GM18499 (cell line): ENCODE measurements at regions not wholly inside any gene's neighbourhood (a gene's known extent, or its start where the extent isn't known, plus 50 kb on each side); places are given as distances from the start of the nearest gene placed in this dataset.
A peak's percentile ranks its signal among the peaks of the same experiment; 100 is the strongest.
"Not testable (repeated sequence)": the region's sequence is repeated elsewhere in the genome, so short reads cannot be mapped to it uniquely, and the experiment has no call there.

Experiments
- ATAC-seq: cut with Tn5 transposase; IDR thresholded peaks from one replicate; pipeline ENCODE4 v1.9.1; 2021; ENCODE audit warnings: moderate number of reproducible peaks; ENCODE audit not compliant: insufficient read depth, unreplicated experiment

DNA sequence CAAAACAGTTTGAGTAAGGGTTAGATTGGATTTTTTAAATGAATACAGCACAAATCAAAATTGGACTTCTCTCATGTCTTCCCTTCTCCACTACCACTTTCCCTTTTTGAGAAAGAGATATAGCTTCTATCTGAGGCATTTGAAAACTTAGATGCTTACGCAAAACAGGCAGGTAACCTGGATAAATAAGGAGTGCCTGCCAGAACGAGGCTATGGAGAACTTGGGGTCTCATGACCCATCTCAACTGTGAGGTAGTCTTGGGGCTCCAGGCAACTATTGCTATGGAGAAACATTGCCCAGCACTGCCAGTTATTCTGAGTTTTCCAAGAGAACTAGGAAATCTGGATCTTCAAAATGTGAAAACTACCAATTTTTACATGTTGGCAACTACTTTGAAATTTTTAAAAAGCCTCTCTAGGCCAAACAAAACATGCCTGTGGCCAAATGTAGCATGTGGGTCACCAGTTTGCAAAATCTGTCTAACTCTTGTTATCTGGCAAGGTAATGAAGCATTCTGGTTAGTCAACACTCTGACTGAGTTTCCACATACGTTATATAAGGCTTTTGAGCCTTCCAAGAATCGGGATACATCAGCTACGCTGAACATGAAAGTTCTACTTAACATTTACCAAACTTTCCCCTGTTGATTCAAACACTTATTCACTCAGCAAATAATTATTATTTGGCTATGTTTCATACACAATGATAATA, 752.7 kb downstream of the KCNA4 start:
- ATAC-seq = no peak

DNA sequence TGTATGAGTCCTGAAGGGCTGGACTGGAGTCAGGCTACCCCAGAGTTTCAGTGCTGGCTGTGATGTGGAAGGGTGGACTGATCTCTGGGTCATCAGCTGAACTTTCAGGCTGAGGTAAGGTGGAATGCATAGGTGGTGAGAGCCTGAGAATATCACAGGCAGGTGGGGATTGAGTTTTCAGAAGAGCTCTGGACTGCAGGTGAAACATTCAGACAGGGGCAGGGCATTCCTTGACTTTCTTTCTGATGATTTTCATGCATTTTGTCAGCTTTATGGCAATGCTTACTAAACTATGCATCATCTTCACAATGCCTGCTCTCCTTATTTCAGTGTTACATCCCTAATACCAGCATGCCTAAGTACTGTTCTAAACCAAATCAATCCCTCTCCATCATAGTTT, 755.0 kb downstream of the KCNA4 start:
- no peak for ATAC-seq

DNA sequence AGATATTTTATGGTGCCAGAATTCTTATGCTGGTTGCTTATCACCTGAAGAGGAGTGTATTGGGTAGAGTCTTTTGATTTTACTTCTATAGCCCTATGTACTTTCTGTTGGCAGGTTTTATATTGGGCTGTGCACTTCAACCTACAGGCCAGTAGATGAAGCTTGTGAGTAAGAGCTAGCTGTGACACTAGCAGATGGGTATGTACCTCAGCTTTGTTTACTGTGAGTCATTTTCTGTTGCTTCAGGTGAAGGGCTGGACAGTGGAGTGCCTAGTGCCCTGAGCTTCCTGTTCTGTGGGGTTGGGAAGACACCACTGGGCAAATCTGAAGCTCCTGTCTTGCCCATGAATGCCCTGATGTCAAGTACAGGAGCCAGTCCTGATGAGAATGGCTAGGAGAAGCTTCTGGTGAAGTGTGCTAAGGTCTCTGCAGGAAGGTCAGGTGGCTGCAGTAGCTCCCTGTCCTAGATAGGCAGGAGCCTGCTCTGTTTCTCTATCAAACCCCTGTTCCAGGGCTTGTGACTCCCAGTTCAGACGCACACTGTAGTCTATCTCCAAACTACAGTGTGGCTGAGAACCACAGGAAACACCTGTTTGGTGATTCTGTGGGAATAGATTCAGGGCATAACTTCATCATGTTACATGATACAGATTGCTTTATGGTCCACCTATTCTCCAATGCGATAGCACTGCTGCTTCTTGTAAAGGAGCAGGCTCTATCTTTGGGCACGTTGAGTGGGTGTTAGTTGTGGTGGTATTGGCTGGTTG, 755.7 kb downstream of the KCNA4 start:
- ATAC-seq = no peak

DNA sequence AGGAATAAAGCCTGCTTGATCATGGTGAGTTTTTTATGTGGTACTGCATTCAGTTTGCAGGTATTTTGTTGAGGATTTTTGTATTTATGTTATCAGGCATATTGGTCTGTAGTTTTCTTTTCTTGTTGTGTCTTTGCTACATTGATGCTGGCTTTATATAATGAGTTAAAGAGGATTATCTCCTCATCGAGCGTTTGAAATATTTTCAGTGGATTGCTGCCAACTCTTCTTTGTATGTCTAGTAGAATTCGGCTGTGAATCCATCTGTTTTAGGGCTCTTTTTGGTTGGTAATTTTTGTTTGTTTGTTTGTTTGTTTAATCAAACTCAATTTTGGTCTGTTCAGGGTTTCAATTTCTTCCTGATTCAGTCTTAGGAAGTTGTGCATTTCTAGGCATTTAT, 758.4 kb downstream of the KCNA4 start:
- ATAC-seq = no peak

DNA sequence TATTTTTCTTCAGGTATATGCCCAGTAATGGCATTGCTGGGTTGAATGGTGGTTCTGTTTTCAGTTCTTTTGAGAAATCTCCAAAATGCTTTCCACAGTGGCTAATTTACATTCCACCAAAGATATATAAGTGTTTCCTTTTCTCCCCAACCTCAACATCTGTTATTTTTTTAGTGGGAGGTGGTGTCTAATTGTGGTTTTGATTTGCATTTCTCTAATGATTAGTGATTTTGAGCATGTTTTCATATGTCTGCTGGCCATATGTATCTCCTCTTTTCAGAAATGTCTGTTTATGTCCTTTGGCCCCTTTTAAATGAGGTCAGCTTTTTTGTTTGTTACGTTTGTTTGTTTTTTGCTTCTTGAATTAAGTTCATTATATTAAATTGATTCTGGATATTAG, 760.2 kb downstream of the KCNA4 start:
- no peak for ATAC-seq

DNA sequence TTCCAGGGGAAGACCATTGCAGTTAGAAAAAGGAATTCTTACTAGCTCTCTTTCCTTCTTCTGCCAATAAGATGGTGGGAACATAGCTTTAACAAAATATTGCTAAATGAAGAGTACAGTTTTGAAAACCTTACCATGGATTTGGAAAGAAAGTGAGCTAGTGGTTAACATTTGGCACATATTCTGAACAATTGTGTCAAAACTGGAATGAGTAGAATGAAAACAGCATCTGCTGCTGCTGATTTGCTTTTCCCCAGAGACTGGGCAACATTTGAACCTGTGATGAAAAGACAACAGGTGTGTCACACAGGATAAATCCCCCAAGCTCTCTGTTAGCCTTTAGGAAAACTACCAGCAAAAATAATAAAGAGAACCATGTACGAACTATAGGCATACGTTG, 761.4 kb downstream of the KCNA4 start:
- no peak for ATAC-seq

DNA sequence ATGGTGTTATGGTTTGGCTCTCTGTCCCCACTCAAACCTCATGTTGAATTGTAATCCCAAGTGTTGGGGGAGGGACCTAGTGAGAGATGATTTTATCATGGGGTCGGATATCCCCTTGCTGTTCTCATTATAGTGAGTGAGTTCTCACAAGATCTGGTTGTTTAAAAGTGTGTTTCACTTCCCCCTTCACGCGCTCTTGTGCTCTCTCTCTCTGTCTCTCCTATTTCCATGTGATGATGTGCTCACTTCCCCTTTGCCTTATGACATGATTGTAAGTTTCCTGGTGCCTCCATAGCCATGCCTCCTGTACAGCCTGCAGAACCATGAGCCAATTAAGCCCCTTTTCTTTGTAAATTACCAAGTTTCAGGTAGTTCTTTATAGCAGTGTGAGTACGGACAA, 765.1 kb downstream of the KCNA4 start:
- peak; percentile 66 for ATAC-seq

DNA sequence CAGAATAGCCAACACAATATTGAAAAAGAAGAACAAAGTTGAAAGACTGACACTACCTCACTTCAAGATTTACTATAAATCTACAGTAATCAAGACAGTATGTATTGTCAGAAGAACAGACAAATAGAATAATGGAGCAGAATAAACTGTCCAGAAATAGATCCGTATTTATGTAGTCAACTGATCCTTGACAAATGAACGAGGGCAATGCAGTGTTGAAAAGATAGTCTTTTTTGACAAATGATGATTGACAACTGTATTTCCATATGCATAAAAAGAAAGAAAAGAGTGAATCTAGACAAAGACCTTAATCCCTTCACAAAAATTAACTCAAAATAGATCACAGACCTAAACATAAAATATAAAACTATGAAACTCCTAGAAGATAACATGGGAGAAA, 767.1 kb downstream of the KCNA4 start:
- ATAC-seq = no peak

DNA sequence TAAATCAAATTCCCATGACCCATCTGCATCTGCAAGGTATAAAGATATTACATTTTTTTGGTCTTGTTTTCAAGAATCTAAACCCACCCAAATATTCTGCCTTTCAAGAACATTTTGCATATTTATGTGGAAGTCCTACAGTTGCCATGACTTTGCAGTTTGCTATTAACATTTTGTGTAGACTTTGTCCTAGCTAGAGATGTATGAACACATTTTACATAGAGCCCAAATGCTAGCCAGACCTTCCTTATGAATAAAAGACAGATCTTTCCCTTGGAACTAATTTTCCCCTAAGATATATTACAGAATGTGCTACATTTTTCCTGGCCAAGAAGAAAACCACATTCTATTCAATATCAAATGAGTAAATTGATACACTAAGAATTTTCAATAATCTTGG, 772.5 kb downstream of the KCNA4 start:
- ATAC-seq = no peak

DNA sequence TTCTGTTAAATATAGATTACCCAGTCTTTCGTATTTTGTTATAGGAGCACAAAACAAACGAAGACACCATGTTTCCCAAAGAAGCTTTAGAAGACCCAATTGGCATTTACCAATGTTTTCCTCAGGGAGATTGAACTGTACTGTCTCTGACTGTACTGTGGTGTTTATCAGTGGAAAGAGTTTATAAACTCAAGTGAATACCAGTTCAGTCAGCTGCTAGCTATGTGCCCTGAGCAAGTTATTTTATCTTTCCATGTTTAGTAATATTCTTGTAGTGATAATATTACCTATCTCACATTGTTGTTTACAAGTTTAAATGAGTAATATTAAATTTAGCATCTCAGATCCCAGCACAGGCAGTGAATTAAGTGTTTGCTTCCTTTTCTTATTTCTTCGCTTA, 773.2 kb downstream of the KCNA4 start:
- ATAC-seq = no peak

DNA sequence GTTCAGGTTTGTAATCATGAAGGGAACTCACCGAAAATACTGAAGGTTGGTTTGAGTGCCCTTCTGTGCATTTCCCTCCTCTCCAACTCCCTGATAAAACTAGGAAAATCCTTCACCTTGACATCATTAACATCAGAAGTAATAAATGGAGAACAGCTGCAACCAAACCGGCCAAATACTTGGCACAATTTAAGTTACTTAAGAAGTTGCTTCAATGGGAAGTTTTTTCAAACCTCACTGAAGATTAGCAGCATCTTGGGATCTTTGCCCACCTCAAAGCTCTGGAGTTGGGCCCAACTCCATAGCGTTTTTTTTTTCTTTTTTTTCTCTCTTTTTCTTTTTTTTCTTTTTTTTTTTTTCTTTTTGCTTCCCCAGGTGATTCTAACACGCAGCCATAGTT, 784.8 kb downstream of the KCNA4 start:
- no peak for ATAC-seq

DNA sequence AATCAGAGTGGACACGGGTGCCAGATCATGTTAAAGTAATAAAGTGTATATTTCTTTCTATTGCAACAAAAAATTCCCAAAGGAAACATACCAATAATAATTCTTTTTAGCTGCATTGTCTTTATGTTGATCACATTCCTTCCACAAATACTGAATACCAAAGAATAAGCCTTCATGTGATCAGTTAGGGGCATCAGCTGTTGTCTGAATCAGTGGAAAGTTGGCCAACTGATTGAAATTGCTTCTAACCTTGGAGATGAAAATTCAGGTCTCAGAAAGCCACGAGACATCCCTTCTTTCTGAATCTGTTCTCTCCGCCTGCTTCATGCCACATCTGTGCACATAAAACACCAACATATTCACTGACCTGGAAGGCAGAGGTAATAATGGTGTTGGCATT, 785.2 kb downstream of the KCNA4 start:
- ATAC-seq = no peak

DNA sequence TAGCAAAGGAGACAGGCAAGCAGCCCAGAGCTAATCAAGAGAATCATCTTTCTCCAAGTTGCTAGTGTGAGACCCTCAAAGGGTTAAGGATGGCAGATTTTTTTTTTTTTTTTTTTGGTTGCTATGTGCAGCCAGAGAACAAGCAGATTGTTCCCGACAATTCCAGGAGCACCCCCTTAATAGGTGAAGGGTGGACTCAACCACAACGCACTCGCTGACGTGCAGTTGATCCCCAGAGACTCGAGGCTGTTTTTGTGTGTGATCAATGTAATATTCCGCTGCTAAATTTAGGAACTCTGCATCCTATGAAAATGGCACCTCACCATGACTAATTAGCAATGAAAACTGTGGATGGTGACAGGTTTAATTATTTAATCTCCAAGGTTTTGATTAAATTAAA, 789.0 kb downstream of the KCNA4 start:
- no peak for ATAC-seq

DNA sequence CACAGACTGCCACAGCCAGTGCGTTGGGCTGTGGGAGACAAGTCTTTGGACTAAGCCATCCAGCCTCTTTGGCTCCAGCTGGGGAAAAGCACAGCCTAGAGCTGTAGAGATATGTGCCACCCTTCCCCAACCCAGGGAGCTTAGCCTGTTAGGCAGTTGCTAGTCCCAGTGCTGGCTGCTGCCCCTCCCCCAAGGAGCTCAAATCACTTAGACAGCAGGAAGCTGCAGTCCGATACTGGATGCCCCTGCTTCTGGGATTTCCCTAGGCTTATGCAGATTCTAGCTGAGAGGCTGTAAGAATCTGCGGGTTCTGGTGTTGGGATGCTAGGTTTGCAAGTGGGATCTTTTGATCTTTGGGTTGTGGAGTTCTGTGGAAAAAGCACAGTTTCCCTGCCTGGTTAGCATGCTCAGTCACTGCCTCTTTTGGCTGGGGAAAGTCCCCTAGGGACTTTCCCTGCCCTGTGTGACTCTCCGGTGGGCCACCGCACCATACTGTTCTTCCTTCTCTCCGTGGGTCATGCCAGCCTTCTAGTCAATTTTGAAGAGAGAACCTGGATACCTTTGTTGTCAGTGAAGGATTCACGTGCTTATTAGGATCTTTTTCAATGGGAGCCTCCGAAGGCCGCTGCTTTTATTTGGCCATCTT, 792.0 kb downstream of the KCNA4 start:
- no peak for ATAC-seq

DNA sequence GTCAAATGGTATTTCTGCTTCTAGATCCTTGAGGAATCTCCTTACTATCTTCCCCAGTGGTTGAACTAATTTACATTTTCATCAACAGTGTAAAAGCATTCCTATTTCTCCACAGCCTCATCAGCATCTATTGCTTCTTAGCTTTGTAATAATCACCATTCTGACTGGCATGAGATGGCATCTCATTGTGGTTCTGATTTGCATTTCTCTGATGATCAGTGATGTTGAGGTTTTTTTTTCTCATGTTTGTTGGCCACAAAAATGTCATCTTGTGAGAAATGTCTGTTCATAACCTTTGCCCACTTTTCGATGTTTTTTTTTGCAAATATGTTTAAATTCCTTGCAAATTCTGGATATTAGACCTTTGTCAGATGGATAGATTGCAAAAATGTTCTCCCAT, 797.3 kb downstream of the KCNA4 start:
- ATAC-seq = not testable (repeated sequence)

DNA sequence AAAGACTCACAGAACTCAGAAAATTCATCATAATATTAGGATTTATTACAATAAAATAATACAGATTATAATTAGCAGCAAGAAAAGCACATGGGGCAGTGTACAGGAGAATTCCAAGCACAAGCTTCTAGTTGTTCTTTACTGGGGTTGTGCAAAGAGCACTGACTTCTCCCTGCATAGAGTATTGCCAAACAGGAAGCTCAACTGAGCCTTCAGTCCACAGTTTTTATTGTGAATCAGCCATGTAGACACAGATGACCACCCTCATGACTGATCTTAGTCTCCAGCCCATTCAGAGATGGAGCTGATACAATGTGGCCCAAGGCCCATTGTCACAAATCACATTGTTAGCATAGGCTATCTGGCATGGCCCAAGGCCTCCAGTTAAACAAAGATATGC, 798.9 kb downstream of the KCNA4 start:
- no peak for ATAC-seq

DNA sequence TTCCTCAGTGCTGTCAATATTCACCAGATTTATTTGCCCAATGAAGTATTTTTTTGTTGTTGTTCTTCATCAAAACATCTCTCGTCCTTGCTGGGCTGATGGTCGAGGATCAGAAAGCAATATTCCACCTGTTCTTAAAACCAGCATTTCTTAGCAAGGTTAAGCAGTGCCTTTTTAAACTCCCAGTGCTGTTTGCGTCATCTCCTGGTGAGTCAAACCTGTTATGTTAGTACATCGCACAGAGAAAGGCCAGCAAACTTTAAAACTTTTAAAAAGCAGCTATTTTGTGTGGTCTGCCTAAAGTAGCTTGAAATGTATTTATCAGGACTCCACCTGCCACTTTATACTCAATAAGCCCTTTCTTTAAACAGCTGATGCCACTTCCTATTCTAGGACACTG, 802.0 kb downstream of the KCNA4 start:
- ATAC-seq = no peak

DNA sequence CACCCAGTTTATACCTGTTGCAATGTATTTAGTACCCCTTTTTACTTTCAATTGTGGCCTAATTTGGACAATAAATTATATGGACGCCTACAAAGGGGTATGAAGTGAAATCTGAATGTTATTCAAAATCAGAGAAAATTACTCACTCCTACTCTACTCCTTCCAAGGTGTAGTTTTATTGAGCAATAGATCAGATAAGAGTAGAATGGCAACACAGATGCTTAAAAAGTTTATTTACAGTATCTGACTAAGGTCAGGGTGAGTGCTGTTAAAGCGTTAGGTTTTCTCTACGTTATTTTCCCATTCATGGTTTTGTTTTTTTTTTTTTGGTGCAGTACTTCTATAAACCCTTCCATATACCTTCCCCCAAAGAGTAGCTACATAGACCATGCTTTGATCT, 805.6 kb downstream of the KCNA4 start:
- no peak for ATAC-seq

DNA sequence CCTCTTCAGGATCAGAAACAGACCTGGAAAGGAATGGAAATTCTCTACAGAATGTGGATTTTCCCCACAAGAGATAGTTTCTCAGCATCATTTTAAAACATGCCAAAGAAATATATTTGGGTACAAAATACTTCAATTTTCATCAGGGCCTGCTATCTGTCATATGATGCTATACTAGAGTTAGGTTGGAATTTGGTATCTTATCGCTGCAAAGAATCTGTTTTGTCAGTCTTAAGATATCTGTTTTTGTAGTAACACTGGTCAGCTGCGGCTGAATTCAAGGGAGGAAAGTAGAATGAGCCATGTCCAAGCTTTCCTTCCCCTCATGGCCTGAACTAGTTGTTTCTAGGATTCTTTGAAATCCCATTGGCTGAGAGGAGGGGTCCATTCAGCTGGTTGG, 806.4 kb downstream of the KCNA4 start:
- no peak for ATAC-seq

DNA sequence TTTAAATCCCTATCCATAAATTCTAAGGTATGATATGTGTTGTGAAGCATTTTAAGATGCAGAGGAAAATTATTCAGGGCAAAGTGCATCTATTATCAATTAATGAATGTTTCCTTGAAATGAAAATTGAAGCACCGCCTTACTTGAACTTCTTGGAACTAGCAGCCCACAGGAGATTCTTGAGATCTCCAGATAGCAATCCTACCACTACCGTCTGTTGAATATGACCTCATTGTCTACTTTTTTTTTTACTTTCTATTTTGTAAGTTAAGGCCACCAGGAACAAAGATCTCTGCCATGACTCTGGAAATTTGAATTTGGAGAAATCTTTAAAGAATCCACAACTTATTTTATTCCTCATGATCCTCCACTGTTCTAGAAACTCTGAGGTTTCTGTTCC, 808.7 kb downstream of the KCNA4 start:
- ATAC-seq = no peak

DNA sequence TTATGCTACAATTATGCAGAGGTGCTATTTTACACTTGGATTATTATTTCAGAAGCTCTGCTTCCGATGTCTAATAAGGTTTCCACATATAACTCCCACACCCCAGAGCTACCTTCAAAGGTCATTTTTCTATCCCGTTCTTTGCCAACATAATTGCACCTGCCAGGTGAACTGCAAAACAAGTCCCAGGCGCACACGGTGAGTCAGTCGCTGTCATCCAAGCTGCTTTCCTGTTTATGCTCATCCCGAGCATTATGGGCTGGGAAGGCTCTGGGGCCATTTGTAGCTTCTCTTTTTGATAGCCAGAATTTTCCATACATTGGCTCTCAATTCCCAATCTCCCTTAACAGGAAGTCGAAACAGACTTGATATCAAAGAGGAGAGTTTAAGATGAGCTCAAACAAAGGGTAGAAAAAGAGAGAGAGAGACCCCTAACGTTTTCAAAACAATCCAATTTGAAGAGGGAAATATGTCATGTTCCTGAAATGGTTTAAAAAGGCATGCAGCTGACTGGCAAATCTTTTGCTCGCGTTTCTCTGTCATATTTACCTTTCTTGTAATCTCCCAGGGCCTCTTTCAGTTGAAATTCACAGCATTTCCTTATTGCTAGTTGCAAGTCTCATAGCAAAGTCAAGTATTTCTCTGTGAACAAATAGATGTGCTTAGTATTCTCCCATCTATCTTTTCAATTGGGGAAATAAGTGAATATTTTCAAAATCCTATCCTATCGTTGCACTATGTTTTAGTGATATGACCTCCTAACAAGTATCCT, 815.9 kb downstream of the KCNA4 start:
- no peak for ATAC-seq
